T-cell (primary cell): ENCODE measurements at regions not wholly inside any gene's neighbourhood (a gene's known extent, or its start where the extent isn't known, plus 50 kb on each side); places are given as distances from the start of the nearest gene placed in this dataset.

ENCODE experiments used
- ATAC-seq, 4 experiments: fragments of 200-7000 bp in 3 of 4; fragments of 150-1000 bp in 1 of 4; cut with Tn5 transposase; replicated peaks in 1 of 4; 1 replicate in 3 of 4; 2 replicates in 1 of 4; pipeline ENCODE4 v1.10.0; 2021; ENCODE audit warnings: moderate library complexity in 3 of 4, mild to moderate bottlenecking in 2 of 4, moderate number of reproducible peaks in 1 of 4
- CTCF ChIA-PET, 2 donors: fragments of 300-600 bp; sonication (Branson Sonifier 250); formaldehyde crosslinking; loops; one replicate each; lab custom pipeline; 2022; ENCODE audit warnings: antibody characterized with exemption in 2 of 2; lab: Charles Lee
- POLR2A ChIA-PET, 2 donors: fragments of 300-600 bp; sonication (Branson Sonifier 250); formaldehyde crosslinking; loops; one replicate each; lab custom pipeline; 2022; ENCODE audit warnings: antibody characterized with exemption in 2 of 2; lab: Charles Lee
- DNase-seq, 35 experiments: peaks; one replicate each; pipeline versions ENCODE4 v3.0.0 to v3.0.0-alpha.2; 2013 to 2023
- H3K27ac ChIP-seq: one replicate; pipeline ENCODE4 v1.5.1; 2013; ENCODE audit warnings: low read length
- H3K27me3 ChIP-seq, 2 experiments: replicated peaks in 1 of 2; 1 replicate in 1 of 2; 2 replicates in 1 of 2; pipeline versions ENCODE4 v1.6.1 to v1.7.0; 2013; ENCODE audit warnings: low read length in 1 of 2, mixed read lengths in 1 of 2; ENCODE audit not compliant: control insufficient read depth in 2 of 2, insufficient read depth in 2 of 2; ENCODE audit errors: extremely low read depth in 1 of 2
- H3K36me3 ChIP-seq, 2 donors: 1 replicate in 1 of 2; 2 replicates in 1 of 2; pipeline versions ENCODE4 v1.6.1 to v1.7.0; 2013; ENCODE audit warnings: low read length in 1 of 2; ENCODE audit not compliant: control insufficient read depth in 2 of 2, insufficient read depth in 1 of 2; ENCODE audit errors: extremely low read depth in 1 of 2
- H3K4me1 ChIP-seq, 2 experiments: 1 replicate in 1 of 2; 2 replicates in 1 of 2; pipeline versions ENCODE4 v1.6.1 to v1.7.0; 2013; ENCODE audit warnings: low read length in 2 of 2, mixed read lengths in 1 of 2; ENCODE audit not compliant: insufficient read depth in 2 of 2, control insufficient read depth in 1 of 2; ENCODE audit errors: extremely low read depth in 1 of 2
- H3K4me3 ChIP-seq, 2 donors: 1 replicate in 1 of 2; 2 replicates in 1 of 2; pipeline versions ENCODE4 v1.5.1 to v1.7.0; 2013; ENCODE audit warnings: mild to moderate bottlenecking in 2 of 2, low read length in 1 of 2, moderate library complexity in 1 of 2; ENCODE audit not compliant: control insufficient read depth in 1 of 2; ENCODE audit errors: extremely low read depth in 1 of 2
- H3K9me3 ChIP-seq: 2 replicates; pipeline ENCODE4 v1.7.0; 2013
- H3K27ac Mint-ChIP-seq, 2 donors: one replicate each; pipeline ENCODE4 v1.8.0; 2020 to 2021; ENCODE audit warnings: mild to moderate bottlenecking in 2 of 2, mixed read lengths in 2 of 2
- H3K27me3 Mint-ChIP-seq, 2 donors: one replicate each; pipeline ENCODE4 v1.8.0; 2021 to 2022; ENCODE audit warnings: mixed read lengths in 2 of 2
- H3K36me3 Mint-ChIP-seq: one replicate; pipeline ENCODE4 v1.8.0; 2021; ENCODE audit warnings: mixed read lengths
- H3K4me1 Mint-ChIP-seq, 3 donors: one replicate each; pipeline ENCODE4 v1.8.0; 2020 to 2022; ENCODE audit warnings: mixed read lengths in 3 of 3, mild to moderate bottlenecking in 1 of 3
- H3K4me3 Mint-ChIP-seq, 3 donors: one replicate each; pipeline ENCODE4 v1.8.0; 2020 to 2022; ENCODE audit warnings: mild to moderate bottlenecking in 3 of 3, mixed read lengths in 3 of 3, moderate library complexity in 3 of 3
- H3K9me3 Mint-ChIP-seq, 3 donors: one replicate each; pipeline ENCODE4 v1.8.0; 2020 to 2022; ENCODE audit warnings: mixed read lengths in 3 of 3
- WGBS: methylation state at CpG from one replicate; pipeline ENCODE4 v1.1.5; 2013; ENCODE audit warnings: missing lambda C conversion rate; ENCODE audit not compliant: insufficient coverage; 5-methylcytosine and 5-hydroxymethylcytosine counted together

DNA sequence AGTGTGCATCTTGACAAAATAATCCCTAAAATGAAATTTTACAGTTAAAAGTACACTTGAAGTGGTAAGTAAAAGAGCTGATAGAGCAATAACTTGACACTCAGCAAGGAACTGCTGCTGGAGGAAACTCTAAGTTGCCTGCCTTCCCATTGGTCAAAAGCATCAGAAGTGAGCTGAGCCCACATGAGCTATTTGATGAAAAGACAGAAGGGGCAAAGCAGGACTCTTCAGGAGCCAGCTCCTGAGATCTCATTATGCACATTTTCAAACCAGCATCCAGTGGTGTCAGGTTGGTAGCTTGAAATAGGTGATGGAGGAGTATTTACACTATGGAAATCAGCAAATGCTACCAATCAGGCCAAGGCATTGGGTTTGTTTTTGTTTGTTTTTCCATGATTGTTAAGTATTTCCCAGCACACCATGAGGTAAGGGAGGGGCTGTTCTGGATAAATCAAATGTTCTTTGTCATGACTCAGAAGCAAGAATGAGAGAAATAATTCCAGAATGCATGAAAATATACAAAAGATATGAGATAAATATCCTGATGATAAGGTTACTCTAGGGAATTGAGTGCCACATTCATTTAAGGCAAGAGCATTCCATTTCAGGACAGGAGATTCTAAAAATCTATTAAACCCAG is 316.6 kb downstream of the SNX13 start:
- no peaks in the 10 kb centered on the region for H3K36me3 Mint-ChIP-seq
- Histone ChIP-seq H3K4me1 (no peaks in the 10 kb centered on the region), H3K36me3 (no peaks in the 10 kb centered on the region), H3K27me3 (peaks cover 0 to 2% of the 10 kb centered on the region in 2 experiments), H3K4me3 (no peak overlapping the region), H3K27ac (no peak overlapping the region), H3K9me3 (no peaks in the 10 kb centered on the region)
- H3K9me3 Mint-ChIP-seq, result no peaks in the 10 kb centered on the region
- H3K4me3 Mint-ChIP-seq, result no peak overlapping the region
- ATAC-seq (no peak), DNase-seq (no peak)
- no peaks in the 10 kb centered on the region for H3K4me1 Mint-ChIP-seq
- CTCF ChIA-PET, result no interaction called here
- no peaks in the 10 kb centered on the region for H3K27me3 Mint-ChIP-seq
- POLR2A ChIA-PET, result interaction anchor here in 1 of 2 donors (0.7 kb wide), 1 partner anchor 199 kb away, joined by 3 read pairs; no protein-coding TSS in a partner anchor
- no peak overlapping the region for H3K27ac Mint-ChIP-seq

DNA sequence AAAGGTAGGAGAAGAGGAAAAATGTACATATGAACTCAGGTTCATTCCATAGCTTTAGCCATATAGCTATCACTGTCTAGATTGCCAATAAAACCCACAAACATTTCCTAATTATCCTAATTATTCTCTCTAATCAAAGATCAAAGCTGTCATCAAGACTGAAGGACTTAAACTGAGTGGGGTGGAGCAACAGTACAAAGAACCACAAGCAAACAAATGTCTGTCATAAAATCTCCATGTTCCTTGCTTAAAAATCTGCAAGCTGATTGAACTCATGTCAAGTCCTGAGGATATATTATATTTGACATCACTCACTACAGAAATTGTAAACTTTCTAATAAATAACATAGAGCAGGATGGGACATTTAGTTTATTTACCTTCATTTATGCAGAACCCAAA is 315.9 kb downstream of the SNX13 start:
- no peak overlapping the region for H3K27ac Mint-ChIP-seq
- Histone ChIP-seq H3K4me3 (no peak overlapping the region), H3K9me3 (no peaks in the 10 kb centered on the region), H3K27ac (no peak overlapping the region), H3K4me1 (no peaks in the 10 kb centered on the region), H3K27me3 (peaks cover 0 to 2% of the 10 kb centered on the region in 2 experiments), H3K36me3 (no peaks in the 10 kb centered on the region)
- ChIA-PET CTCF (no interaction called here), POLR2A (interaction anchor here in 1 of 2 donors (0.5 to 0.7 kb wide), 2 partner anchors 27 to 198 kb away, joined by 3 read pairs; no protein-coding TSS in a partner anchor)
- DNase-seq (no peak), ATAC-seq (no peak)
- H3K4me1 Mint-ChIP-seq, result no peaks in the 10 kb centered on the region
- H3K9me3 Mint-ChIP-seq, result no peaks in the 10 kb centered on the region
- no peak overlapping the region for H3K4me3 Mint-ChIP-seq
- H3K36me3 Mint-ChIP-seq, result no peaks in the 10 kb centered on the region
- no peaks in the 10 kb centered on the region for H3K27me3 Mint-ChIP-seq

DNA sequence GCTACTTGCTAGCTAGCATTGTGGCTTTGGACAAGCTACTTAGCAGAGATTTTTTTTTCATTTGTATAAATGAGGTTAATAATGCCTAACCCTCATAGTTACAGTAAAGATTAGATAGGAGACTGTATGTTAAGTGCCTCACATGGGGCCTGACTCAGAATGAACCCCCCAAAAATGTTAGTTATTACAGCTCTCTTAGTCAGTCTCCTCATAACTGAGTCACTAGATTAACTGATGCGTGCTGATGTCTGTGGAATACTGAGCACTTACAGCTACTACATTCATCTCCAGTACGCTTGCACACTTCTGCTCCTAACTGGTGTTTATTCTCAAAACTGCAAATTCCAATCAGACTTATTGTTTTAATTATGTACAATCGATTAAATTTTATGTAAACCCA is 315.3 kb downstream of the SNX13 start:
- no peak overlapping the region for H3K27ac ChIP-seq
- POLR2A ChIA-PET, result interaction anchor here (0.5 to 0.7 kb wide), 2 partner anchors 27 to 1197 kb away, joined by 3 read pairs; no protein-coding TSS in a partner anchor
- no peaks in the 10 kb centered on the region for H3K4me1 Mint-ChIP-seq
- H3K27me3 ChIP-seq, result peaks cover 0 to 2% of the 10 kb centered on the region in 2 experiments
- H3K36me3 ChIP-seq, result no peaks in the 10 kb centered on the region
- no peaks in the 10 kb centered on the region for H3K36me3 Mint-ChIP-seq
- H3K4me3 Mint-ChIP-seq, result no peak overlapping the region
- no peak overlapping the region for H3K27ac Mint-ChIP-seq
- H3K9me3 Mint-ChIP-seq, result no peaks in the 10 kb centered on the region
- no peak for ATAC-seq
- no peak overlapping the region for H3K4me3 ChIP-seq
- WGBS, result no CpG with 5 or more reads among the region's 3 CpGs
- CTCF ChIA-PET, result no interaction called here
- no peak for DNase-seq
- H3K27me3 Mint-ChIP-seq, result no peaks in the 10 kb centered on the region
- H3K4me1 ChIP-seq, result no peaks in the 10 kb centered on the region
- H3K9me3 ChIP-seq, result no peaks in the 10 kb centered on the region

- Histone ChIP-seq H3K36me3 (no peaks in the 10 kb centered on the region), H3K27ac (no peak overlapping the region), H3K4me3 (no peak overlapping the region), H3K4me1 (no peaks in the 10 kb centered on the region), H3K27me3 (peaks cover 0 to 2% of the 10 kb centered on the region in 2 experiments), H3K9me3 (no peaks in the 10 kb centered on the region)
- DNase-seq (no peak), ATAC-seq (no peak)
- no peak overlapping the region for H3K27ac Mint-ChIP-seq
- no peaks in the 10 kb centered on the region for H3K36me3 Mint-ChIP-seq
- no peak overlapping the region for H3K4me3 Mint-ChIP-seq
- no peaks in the 10 kb centered on the region for H3K4me1 Mint-ChIP-seq
- no peaks in the 10 kb centered on the region for H3K27me3 Mint-ChIP-seq
- no peaks in the 10 kb centered on the region for H3K9me3 Mint-ChIP-seq
- POLR2A ChIA-PET, result no interaction called here
- CTCF ChIA-PET, result no interaction called here
These were observed 314.1 kb downstream of the SNX13 start for GRCh38 chr7:17626235-17626634.

DNA sequence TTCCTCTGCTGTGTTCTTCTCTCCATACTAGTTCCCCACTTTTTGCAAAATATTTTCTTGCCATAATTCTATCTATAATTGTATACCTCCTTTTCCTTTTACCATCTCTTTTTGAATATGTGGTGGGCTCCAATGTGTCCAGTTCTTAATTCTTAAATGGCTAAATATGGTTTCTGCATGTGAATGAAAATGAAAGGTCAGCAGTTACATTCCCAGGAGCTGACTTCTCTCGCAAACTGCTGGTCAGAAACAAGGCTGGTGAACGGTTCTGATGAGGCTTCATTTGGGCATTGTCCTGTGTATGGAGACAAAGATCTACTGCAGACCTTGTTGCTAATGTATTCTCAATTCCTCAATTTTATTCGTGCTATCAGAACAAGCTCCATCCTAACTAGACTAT is 309.2 kb downstream of the SNX13 start:
- DNase-seq, result no peak
- Mint-ChIP-seq H3K27me3 (peaks cover 5% of the 10 kb centered on the region in 2 donors), H3K4me3 (no peak overlapping the region), H3K36me3 (no peaks in the 10 kb centered on the region), H3K27ac (no peak overlapping the region), H3K9me3 (no peaks in the 10 kb centered on the region), H3K4me1 (no peaks in the 10 kb centered on the region)
- 50% methylated on average over 1 of the region's 3 CpGs for WGBS
- Histone ChIP-seq H3K4me1 (no peaks in the 10 kb centered on the region), H3K9me3 (no peaks in the 10 kb centered on the region), H3K27me3 (no peaks in the 10 kb centered on the region), H3K27ac (no peak overlapping the region), H3K36me3 (no peaks in the 10 kb centered on the region), H3K4me3 (no peak overlapping the region)
- no peak for ATAC-seq
- CTCF ChIA-PET, result no interaction called here
- POLR2A ChIA-PET, result no interaction called here

DNA sequence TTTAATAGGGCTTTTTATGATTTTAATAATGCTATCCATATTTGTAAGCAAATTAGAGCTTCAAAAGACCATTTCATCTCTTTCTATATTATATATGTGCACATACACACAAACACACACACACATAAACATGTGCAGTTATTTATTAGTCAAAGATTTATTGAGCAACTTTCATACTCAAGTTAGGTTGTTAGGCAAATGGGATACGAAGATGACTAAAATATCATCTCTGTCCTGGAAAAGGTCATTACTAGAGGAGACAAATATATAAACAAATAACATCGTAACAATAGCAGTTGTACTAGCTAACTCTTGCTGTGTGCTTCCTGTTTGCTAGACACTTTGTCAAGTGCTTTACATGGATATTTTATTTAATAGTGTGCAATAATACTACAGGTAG is 307.9 kb downstream of the SNX13 start:
- no peaks in the 10 kb centered on the region for H3K27me3 ChIP-seq
- H3K4me3 Mint-ChIP-seq, result no peak overlapping the region

GRCh38 chr7:17633067-17633466 is 307.2 kb downstream of the SNX13 start:
- Mint-ChIP-seq H3K9me3 (no peaks in the 10 kb centered on the region), H3K27ac (no peak overlapping the region), H3K27me3 (peaks cover 5 to 10% of the 10 kb centered on the region in 2 donors), H3K4me3 (no peak overlapping the region), H3K36me3 (no peaks in the 10 kb centered on the region), H3K4me1 (no peaks in the 10 kb centered on the region)
- ChIA-PET CTCF (no interaction called here), POLR2A (no interaction called here)
- no peaks in the 10 kb centered on the region for H3K27me3 ChIP-seq
- WGBS, result 40% methylated on average over 1 of the region's 1 CpG
- H3K4me3 ChIP-seq, result no peak overlapping the region
- DNase-seq (no peak), ATAC-seq (no peak)
- H3K4me1 ChIP-seq, result no peaks in the 10 kb centered on the region
- H3K9me3 ChIP-seq, result no peaks in the 10 kb centered on the region
- H3K27ac ChIP-seq, result no peak overlapping the region
- H3K36me3 ChIP-seq, result no peaks in the 10 kb centered on the region

More for the DNA sequence above, 307.9 kb downstream of the SNX13 start:
- POLR2A ChIA-PET, result no interaction called here
- Mint-ChIP-seq H3K27me3 (peaks cover 5 to 10% of the 10 kb centered on the region in 2 donors), H3K9me3 (no peaks in the 10 kb centered on the region), H3K4me1 (no peaks in the 10 kb centered on the region), H3K27ac (no peak overlapping the region), H3K36me3 (no peaks in the 10 kb centered on the region)
- whole genome bisulfite sequencing, result no CpG with 5 or more reads among the region's 2 CpGs
- no peaks in the 10 kb centered on the region for H3K9me3 ChIP-seq
- H3K4me1 ChIP-seq, result no peaks in the 10 kb centered on the region
- no peak overlapping the region for H3K4me3 ChIP-seq
- DNase-seq (no peak), ATAC-seq (no peak)
- H3K27ac ChIP-seq, result no peak overlapping the region
- CTCF ChIA-PET, result no interaction called here
- no peaks in the 10 kb centered on the region for H3K36me3 ChIP-seq
